HCT116 (cell line): ENCODE measurements at regions not wholly inside any gene's neighbourhood (a gene's known extent, or its start where the extent isn't known, plus 50 kb on each side); places are given as distances from the start of the nearest gene placed in this dataset.
"Not testable (repeated sequence)": the region's sequence is repeated elsewhere in the genome, so short reads cannot be mapped to it uniquely, and the experiment has no call there.

Experiments
- ATAC-seq: fragments of 200-7000 bp; cut with Tn5 transposase; 2 replicates; pipeline ENCODE4 v1.9.1; 2020; ENCODE audit warnings: mild to moderate bottlenecking, moderate library complexity
- BruUV-seq: library from RNA; stranded (reverse); fragments of 400-500 nt; replicated peaks from 2 replicates; lab custom pipeline; 2021; lab: Mats Ljungman, UMichigan
- CTCF ChIA-PET: fragments of 300-600 bp; sonication (Branson Sonifier 250); formaldehyde crosslinking; loops from one replicate; lab custom pipeline; 2021; ENCODE audit warnings: antibody characterized with exemption; lab: Charles Lee
- POLR2A ChIA-PET: fragments of 300-600, 350-600 bp; sonication (Branson Sonifier 250); formaldehyde crosslinking; loops from one replicate; lab custom pipeline; 2021; ENCODE audit warnings: antibody characterized with exemption; lab: Charles Lee
- RAD21 ChIA-PET, 2 experiments: fragments of 300-600 bp; sonication (Branson Sonifier 250); formaldehyde crosslinking; loops; one replicate each; lab custom pipeline; 2023; ENCODE audit warnings: low total read pairs in 2 of 2; ENCODE audit not compliant: uncharacterized antibody in 2 of 2, unreplicated experiment in 2 of 2, low non-redundant PET in 1 of 2; lab: Charles Lee
- DNase-seq: peaks from one replicate; pipeline ENCODE4 v3.0.0-alpha.2; 2010; ENCODE audit warnings: low read depth, low spot score
- H2AFZ ChIP-seq: fragments of 200-600 bp; shearing (Covaris generic), sonication (generic); 2 replicates; pipeline ENCODE4 v1.6.1; 2017; ENCODE audit warnings: low read depth, mixed run types, mixed read lengths, antibody characterized with exemption, low read length; ENCODE audit not compliant: poor library complexity, severe bottlenecking
- H3K27ac ChIP-seq: 2 replicates; pipeline ENCODE4 v1.5.1; 2012; ENCODE audit warnings: low read depth, low read length
- H3K27me3 ChIP-seq: fragments of 200-600 bp; sonication (generic); 2 replicates; pipeline ENCODE4 v1.6.1; 2016; ENCODE audit warnings: mixed run types, low read length, mixed read lengths; ENCODE audit not compliant: insufficient read depth
- H3K36me3 ChIP-seq, 2 experiments: fragments of 200-500 bp in 1 of 2; fragments of 200-600 bp in 1 of 2; sonication (Bioruptor generic) in 1 of 2; sonication (generic) in 1 of 2; 2 replicates each; pipeline versions ENCODE4 v1.5.1 to v1.6.1; 2014 to 2016; ENCODE audit warnings: low read length in 2 of 2, inconsistent platforms in 1 of 2, mixed read lengths in 1 of 2, mixed run types in 1 of 2; ENCODE audit not compliant: insufficient read depth in 2 of 2, control insufficient read depth in 1 of 2
- H3K4me1 ChIP-seq, 2 experiments: fragments of 200-600 bp in 1 of 2; sonication (generic) in 1 of 2; 2 replicates each; pipeline versions ENCODE4 v1.5.1 to v1.6.1; 2012 to 2017; ENCODE audit warnings: low read length in 2 of 2, inconsistent platforms in 1 of 2, mild to moderate bottlenecking in 1 of 2, mixed read lengths in 1 of 2, mixed run types in 1 of 2, moderate library complexity in 1 of 2; ENCODE audit not compliant: insufficient read depth in 2 of 2, control insufficient read depth in 1 of 2
- H3K4me2 ChIP-seq: fragments of 200-600 bp; sonication (generic); 2 replicates; pipeline ENCODE4 v1.6.1; 2017; ENCODE audit warnings: mixed run types, low read length, mixed read lengths
- H3K4me3 ChIP-seq, 2 experiments: fragments of 200-600 bp in 1 of 2; sonication (generic) in 1 of 2; replicated peaks in 1 of 2; 2 replicates each; pipeline ENCODE4 v1.5.1; 2011 to 2016; ENCODE audit warnings: low read length in 2 of 2, control low read depth in 1 of 2, low read depth in 1 of 2, mild to moderate bottlenecking in 1 of 2, mixed read lengths in 1 of 2, mixed run types in 1 of 2
- H3K79me2 ChIP-seq: fragments of 200-600 bp; sonication (generic); 2 replicates; pipeline ENCODE4 v1.6.1; 2017; ENCODE audit warnings: mild to moderate bottlenecking, mixed run types, low read length, moderate library complexity, mixed read lengths; ENCODE audit not compliant: insufficient read depth
- H3K9ac ChIP-seq: fragments of 200-600 bp; sonication (generic); 2 replicates; pipeline ENCODE4 v1.6.1; 2016; ENCODE audit warnings: low read length, mixed read lengths
- H3K9me2 ChIP-seq: fragments of 200-600 bp; sonication (generic), shearing (Covaris generic); 2 replicates; pipeline ENCODE4 v1.6.1; 2017; ENCODE audit warnings: mixed run types, mild to moderate bottlenecking, moderate library complexity; ENCODE audit not compliant: insufficient read depth
- H3K9me3 ChIP-seq, 2 experiments: fragments of 200-500 bp in 1 of 2; fragments of 200-600 bp in 1 of 2; sonication (Bioruptor generic) in 1 of 2; sonication (generic) in 1 of 2; 2 replicates each; pipeline ENCODE4 v1.6.1; 2014 to 2017; ENCODE audit warnings: low read length in 2 of 2, mixed read lengths in 2 of 2, inconsistent platforms in 1 of 2, low read depth in 1 of 2, mild to moderate bottlenecking in 1 of 2, mixed run types in 1 of 2, moderate library complexity in 1 of 2; ENCODE audit not compliant: control insufficient read depth in 1 of 2, insufficient read depth in 1 of 2
- H4K20me1 ChIP-seq: fragments of 200-600 bp; sonication (generic), shearing (Covaris generic); 2 replicates; pipeline ENCODE4 v1.6.1; 2017; ENCODE audit warnings: mixed run types, mild to moderate bottlenecking, moderate library complexity; ENCODE audit not compliant: insufficient read depth
- ATF3 ChIP-seq: IDR thresholded peaks from 2 replicates; pipeline ENCODE4 v1.6.1; 2012
- CBX3 ChIP-seq: IDR thresholded peaks from 2 replicates; pipeline ENCODE4 v1.6.1; 2012; ENCODE audit warnings: low read depth
- CEBPB ChIP-seq: IDR thresholded peaks from 2 replicates; pipeline ENCODE4 v1.6.1; 2012; ENCODE audit warnings: low read depth
- CTCF ChIP-seq, 3 experiments: fragments of 200-600 bp in 1 of 3; sonication (generic) in 1 of 3; IDR thresholded peaks in 2 of 3; conservative IDR thresholded peaks in 1 of 3; 2 replicates each; pipeline ENCODE4 v1.5.1; 2012 to 2017; ENCODE audit warnings: low read depth in 2 of 3, low read length in 2 of 3, antibody characterized with exemption in 1 of 3, borderline replicate concordance in 1 of 3, control low read depth in 1 of 3, mild to moderate bottlenecking in 1 of 3, mixed read lengths in 1 of 3, mixed run types in 1 of 3, moderate library complexity in 1 of 3; ENCODE audit not compliant: insufficient read depth in 1 of 3
- EGR1 ChIP-seq: IDR thresholded peaks from 2 replicates; pipeline ENCODE4 v1.6.1; 2012; ENCODE audit warnings: low read depth
- ELF1 ChIP-seq: IDR thresholded peaks from 2 replicates; pipeline ENCODE4 v1.6.1; 2012; ENCODE audit warnings: low read depth, borderline replicate concordance
- EZH2 ChIP-seq: fragments of 200-600 bp; sonication (generic); IDR thresholded peaks from 2 replicates; pipeline ENCODE4 v1.6.1; 2017; ENCODE audit warnings: antibody characterized with exemption, mixed run types
- EZH2phosphoT487 ChIP-seq: fragments of 200-600 bp; IDR thresholded peaks from 2 replicates; pipeline ENCODE4 v1.6.1; 2018; ENCODE audit warnings: antibody characterized with exemption, borderline replicate concordance
- JUND ChIP-seq: IDR thresholded peaks from 2 replicates; pipeline ENCODE4 v1.6.1; 2012
- POLR2A ChIP-seq: IDR thresholded peaks from 2 replicates; pipeline ENCODE4 v1.7.0; 2011; ENCODE audit warnings: borderline replicate concordance; ENCODE audit not compliant: insufficient read depth, insufficient read length; ENCODE audit errors: extremely low read depth
- POLR2AphosphoS5 ChIP-seq: IDR thresholded peaks from 2 replicates; pipeline ENCODE4 v1.6.1; 2011; ENCODE audit warnings: mild to moderate bottlenecking, low read depth, low read length, moderate library complexity
- RAD21 ChIP-seq: IDR thresholded peaks from 2 replicates; pipeline ENCODE4 v1.6.1; 2012; ENCODE audit warnings: low read depth, mild to moderate bottlenecking
- REST ChIP-seq: IDR thresholded peaks from 2 replicates; pipeline ENCODE4 v1.6.1; 2012; ENCODE audit warnings: low read depth
- SIN3A ChIP-seq: IDR thresholded peaks from 2 replicates; pipeline ENCODE4 v1.6.1; 2012; ENCODE audit warnings: low read depth
- SRF ChIP-seq: IDR thresholded peaks from 2 replicates; pipeline ENCODE4 v1.6.1; 2012; ENCODE audit warnings: low read depth
- TCF7L2 ChIP-seq: IDR thresholded peaks from 2 replicates; pipeline ENCODE4 v1.7.0; 2011; ENCODE audit warnings: borderline replicate concordance, inconsistent platforms; ENCODE audit not compliant: insufficient read depth, insufficient read length; ENCODE audit errors: extremely low read depth
- YY1 ChIP-seq: IDR thresholded peaks from 2 replicates; pipeline ENCODE4 v1.6.1; 2011; ENCODE audit warnings: low read length, low read depth, moderate library complexity, mild to moderate bottlenecking; ENCODE audit not compliant: insufficient replicate concordance; ENCODE audit errors: extremely low read depth
- ZFX ChIP-seq: fragments of 450-650 bp; IDR thresholded peaks from 2 replicates; pipeline ENCODE4 v1.6.1; 2017
- ZNF274 ChIP-seq: fragments of 200-500 bp; sonication (Bioruptor generic); IDR thresholded peaks from 2 replicates; pipeline ENCODE4 v1.6.1; 2014; ENCODE audit warnings: mild to moderate bottlenecking, low read depth, low read length, inconsistent platforms
- intact Hi-C: fragments of 100-400 bp; cut with micrococcal nuclease; formaldehyde crosslinking; loops from 2 replicates; pipeline ENCODE4 v1.10.0; 2022

- H3K4me2 ChIP-seq, H3K9me2 ChIP-seq, H3K4me1 ChIP-seq, H3K79me2 ChIP-seq, H3K9me3 ChIP-seq, BruUV-seq, H4K20me1 ChIP-seq, ATAC-seq, CTCF ChIA-PET, H3K36me3 ChIP-seq, H3K9ac ChIP-seq, H2AFZ ChIP-seq, intact Hi-C loops, H3K27me3 ChIP-seq, RAD21 ChIA-PET, H3K27ac ChIP-seq, H3K4me3 ChIP-seq, POLR2A ChIA-PET, DNase-seq: not testable (repeated sequence)
Measured at GRCh38 chr10:60469147-60469546, 79.5 kb upstream of the ANK3 start.

GRCh38 chr10:60467202-60467546 lies 77.5 kb upstream of the ANK3 start:
- H3K27ac ChIP-seq, result no peak overlapping the region
- no peaks in the 10 kb centered on the region for H3K27me3 ChIP-seq
- no peaks in the 10 kb centered on the region for H4K20me1 ChIP-seq
- no peak for ATAC-seq
- ChIA-PET RAD21 (no interaction called here), POLR2A (no interaction called here)
- H3K36me3 ChIP-seq, result no peaks in the 10 kb centered on the region
- H3K9ac ChIP-seq, result no peak overlapping the region
- H3K4me3 ChIP-seq, result no peak overlapping the region
- no peak overlapping the region for H3K4me2 ChIP-seq
- BruUV-seq, result no TSS peak
- H3K79me2 ChIP-seq, result no peaks in the 10 kb centered on the region
- H3K4me1 ChIP-seq, result no peaks in the 10 kb centered on the region
- TF ChIP-seq EZH2 (no peak), TCF7L2 (no peak), CBX3 (no peak), RAD21 (no peak), EGR1 (no peak), YY1 (no peak), SIN3A (no peak), JUND (no peak), EZH2phosphoT487 (no peak), POLR2A (no peak), POLR2AphosphoS5 (no peak), ZFX (no peak), ATF3 (no peak), REST (no peak), ELF1 (no peak), CEBPB (no peak), ZNF274 (no peak), CTCF (IDR thresholded peaks at IDR 0.05 in 2 of 3, conservative IDR thresholded peaks at IDR 0.05 in 1 of 3; ENCODE audit: borderline replicate concordance in 1 of 3, insufficient read depth in 1 of 3, low read depth in 2 of 3, low read length in 2 of 3) (no peak), SRF (no peak)
- TF ChIP-seq, all 23 proteins: peak for 0
- H3K9me3 ChIP-seq, result no peaks in the 10 kb centered on the region
- DNase-seq, result no peak
- H2AFZ ChIP-seq, result no peak overlapping the region
- CTCF ChIA-PET, result no interaction called here
- no peaks in the 10 kb centered on the region for H3K9me2 ChIP-seq
- intact Hi-C loops, result no loop called here
